ENCODE measurements at regions not wholly inside any gene's neighbourhood (a gene's known extent, or its start where the extent isn't known, plus 50 kb on each side); places are given as distances from the start of the nearest gene placed in this dataset.
"Not testable (repeated sequence)": the region's sequence is repeated elsewhere in the genome, so short reads cannot be mapped to it uniquely, and the experiment has no call there.

DNA sequence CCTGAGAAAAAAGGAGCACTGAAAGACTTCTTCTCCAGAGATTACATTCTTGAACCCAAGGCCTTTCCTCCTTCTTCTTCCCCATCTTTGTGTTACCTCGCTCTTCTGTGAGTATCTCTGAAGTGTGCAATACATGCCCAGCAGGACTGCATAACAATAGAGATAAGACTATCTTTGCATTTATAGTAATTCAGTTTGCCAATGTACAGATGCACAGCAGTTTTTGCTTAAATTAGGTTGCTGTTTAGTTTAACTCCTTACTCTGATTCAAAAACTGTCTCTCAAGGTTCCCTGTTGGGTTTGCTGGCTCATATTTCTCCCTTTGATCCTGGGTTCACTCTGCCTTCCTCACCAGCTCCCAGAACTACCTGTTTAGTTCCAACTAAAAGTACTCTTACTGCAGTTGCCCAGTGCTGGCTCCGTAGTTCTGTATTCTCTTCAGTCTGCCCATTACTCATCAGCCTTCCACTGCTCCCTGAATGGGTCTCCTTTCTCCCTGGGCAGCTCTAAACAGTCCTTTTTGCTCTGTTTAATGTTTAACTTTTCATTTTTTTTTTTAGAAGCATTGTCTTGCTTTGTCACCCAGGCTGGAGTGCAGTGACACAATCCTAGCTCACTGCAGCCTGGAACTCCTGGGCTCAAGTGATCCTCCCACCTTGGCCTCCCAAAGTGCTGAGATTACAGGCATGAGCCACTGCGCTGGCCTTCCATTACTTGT, 180.6 kb upstream of the CAND1 start:
- TF ChIP-seq, protein P1, sequence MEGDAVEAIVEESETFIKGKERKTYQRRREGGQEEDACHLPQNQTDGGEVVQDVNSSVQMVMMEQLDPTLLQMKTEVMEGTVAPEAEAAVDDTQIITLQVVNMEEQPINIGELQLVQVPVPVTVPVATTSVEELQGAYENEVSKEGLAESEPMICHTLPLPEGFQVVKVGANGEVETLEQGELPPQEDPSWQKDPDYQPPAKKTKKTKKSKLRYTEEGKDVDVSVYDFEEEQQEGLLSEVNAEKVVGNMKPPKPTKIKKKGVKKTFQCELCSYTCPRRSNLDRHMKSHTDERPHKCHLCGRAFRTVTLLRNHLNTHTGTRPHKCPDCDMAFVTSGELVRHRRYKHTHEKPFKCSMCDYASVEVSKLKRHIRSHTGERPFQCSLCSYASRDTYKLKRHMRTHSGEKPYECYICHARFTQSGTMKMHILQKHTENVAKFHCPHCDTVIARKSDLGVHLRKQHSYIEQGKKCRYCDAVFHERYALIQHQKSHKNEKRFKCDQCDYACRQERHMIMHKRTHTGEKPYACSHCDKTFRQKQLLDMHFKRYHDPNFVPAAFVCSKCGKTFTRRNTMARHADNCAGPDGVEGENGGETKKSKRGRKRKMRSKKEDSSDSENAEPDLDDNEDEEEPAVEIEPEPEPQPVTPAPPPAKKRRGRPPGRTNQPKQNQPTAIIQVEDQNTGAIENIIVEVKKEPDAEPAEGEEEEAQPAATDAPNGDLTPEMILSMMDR (IDR thresholded peaks at IDR 0.05; ENCODE audit: borderline replicate concordance, extremely low read depth, insufficient read depth): no peak

DNA sequence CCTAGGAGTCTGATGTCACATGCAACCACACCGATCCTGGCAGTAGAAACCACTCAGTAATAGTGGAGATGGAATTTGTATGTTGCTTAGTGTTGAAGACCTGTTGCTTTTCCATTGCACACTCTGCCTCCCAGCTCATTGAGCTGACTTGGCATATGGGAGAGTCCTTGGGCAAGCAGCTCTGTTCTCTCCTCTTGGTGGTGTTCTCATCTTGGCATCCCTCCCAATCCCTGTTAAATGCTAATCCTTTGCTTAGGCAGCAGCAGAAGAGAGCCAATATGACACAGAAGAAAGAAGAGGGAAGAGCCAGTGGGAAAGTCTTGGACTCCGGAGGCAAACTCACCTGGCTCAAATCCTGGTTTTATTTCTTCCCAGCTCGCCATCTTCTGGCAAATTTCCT, 178.0 kb upstream of the CAND1 start:
- H3K27ac ChIP-seq (ENCODE audit: low read depth in 2 of 2, low read length in 2 of 2): no peak overlapping the region
- intact Hi-C loops (cut with DNase I): no loop called here
- FAIRE-seq (peak; percentile 80), DNase-seq (no peak)
- no peaks in the 10 kb centered on the region for H3K27me3 ChIP-seq (ENCODE audit: control insufficient read depth, insufficient read depth, low read length)
- no peaks in the 10 kb centered on the region for H3K36me3 ChIP-seq (ENCODE audit: control insufficient read depth in 2 of 3, insufficient read depth in 3 of 3, low read length in 3 of 3)
- no peak overlapping the region for H3K9ac ChIP-seq (ENCODE audit: low read length in 3 of 3)
- no peaks in the 10 kb centered on the region for H3K9me3 ChIP-seq (ENCODE audit: control insufficient read depth in 2 of 3, insufficient read depth in 1 of 3, low read length in 3 of 3)
- TF ChIP-seq, protein P1 (IDR thresholded peaks at IDR 0.05; ENCODE audit: borderline replicate concordance, extremely low read depth, insufficient read depth): no peak
- H3K4me3 ChIP-seq (ENCODE audit: low read length in 3 of 3): no peak overlapping the region
- H3K4me1 ChIP-seq (ENCODE audit: control insufficient read depth in 2 of 3, insufficient read depth in 2 of 3, low read depth in 1 of 3, low read length in 3 of 3): peaks cover 0 to 5% (median 4%) of the 10 kb centered on the region in 3 donors

More for the DNA sequence above, 180.6 kb upstream of the CAND1 start:
- FAIRE-seq (no peak), DNase-seq (no peak)
- H3K4me3 ChIP-seq (ENCODE audit: low read length in 3 of 3): no peak overlapping the region
- no peaks in the 10 kb centered on the region for H3K27me3 ChIP-seq (ENCODE audit: control insufficient read depth, insufficient read depth, low read length)
- H3K9me3 ChIP-seq (ENCODE audit: control insufficient read depth in 2 of 3, insufficient read depth in 1 of 3, low read length in 3 of 3): no peaks in the 10 kb centered on the region
- intact Hi-C loops (cut with DNase I): no loop called here
- H3K27ac ChIP-seq (ENCODE audit: low read depth in 2 of 2, low read length in 2 of 2): no peak overlapping the region
- peaks cover 2 to 5% (median 4%) of the 10 kb centered on the region in 3 donors for H3K4me1 ChIP-seq (ENCODE audit: control insufficient read depth in 2 of 3, insufficient read depth in 2 of 3, low read depth in 1 of 3, low read length in 3 of 3)
- H3K9ac ChIP-seq (ENCODE audit: low read length in 3 of 3): no peak overlapping the region
- no peaks in the 10 kb centered on the region for H3K36me3 ChIP-seq (ENCODE audit: control insufficient read depth in 2 of 3, insufficient read depth in 3 of 3, low read length in 3 of 3)

DNA sequence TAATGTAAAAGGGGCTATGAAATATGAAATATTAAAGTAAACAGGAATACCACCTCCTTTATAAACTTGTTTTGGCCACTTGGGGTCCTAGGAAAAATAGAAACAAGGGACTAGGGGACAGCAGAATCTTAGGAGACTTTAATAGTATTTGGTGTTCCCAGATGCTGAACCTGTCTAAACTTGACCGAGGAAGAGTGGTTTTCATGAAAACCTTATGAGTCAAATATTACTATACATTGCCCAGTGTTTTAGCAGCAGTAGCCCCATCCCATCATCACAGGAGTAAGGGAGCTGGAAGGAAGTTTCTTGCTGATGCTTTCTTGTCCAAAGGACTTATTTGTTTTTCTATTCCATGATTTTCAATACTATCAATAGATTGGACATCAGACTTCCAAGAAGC, 177.5 kb upstream of the CAND1 start:
- Histone ChIP-seq H3K4me1 (ENCODE audit: control insufficient read depth in 2 of 3, insufficient read depth in 2 of 3, low read depth in 1 of 3, low read length in 3 of 3) (peaks cover 0 to 5% (median 4%) of the 10 kb centered on the region in 3 donors), H3K9ac (ENCODE audit: low read length in 3 of 3) (no peak overlapping the region), H3K36me3 (ENCODE audit: control insufficient read depth in 2 of 3, insufficient read depth in 3 of 3, low read length in 3 of 3) (no peaks in the 10 kb centered on the region), H3K4me3 (ENCODE audit: low read length in 3 of 3) (no peak overlapping the region), H3K27ac (ENCODE audit: low read depth in 2 of 2, low read length in 2 of 2) (no peak overlapping the region), H3K9me3 (ENCODE audit: control insufficient read depth in 2 of 3, insufficient read depth in 1 of 3, low read length in 3 of 3) (no peaks in the 10 kb centered on the region), H3K27me3 (ENCODE audit: control insufficient read depth, insufficient read depth, low read length) (no peaks in the 10 kb centered on the region)
- DNase-seq: no peak
- no peak for FAIRE-seq
- intact Hi-C loops (cut with DNase I): no loop called here
- TF ChIP-seq, protein P1 (IDR thresholded peaks at IDR 0.05; ENCODE audit: borderline replicate concordance, extremely low read depth, insufficient read depth): no peak

DNA sequence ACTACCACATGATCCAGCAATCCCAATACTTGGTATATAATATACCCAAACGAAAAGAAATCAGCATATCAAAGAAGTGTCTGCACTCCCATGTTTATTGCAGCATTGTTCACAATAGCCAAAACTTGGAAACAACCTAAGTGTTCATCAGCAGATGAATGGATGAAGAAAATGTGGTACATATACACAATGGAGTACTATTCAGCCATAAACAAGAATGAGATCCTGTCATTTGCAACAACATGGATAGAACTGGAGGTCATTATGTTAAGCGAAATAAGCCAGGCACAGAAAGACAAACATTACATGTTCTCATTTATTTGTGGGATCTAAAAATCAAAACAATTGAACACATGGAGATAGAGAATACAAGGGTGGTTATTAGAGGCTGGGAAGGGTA, 176.2 kb upstream of the CAND1 start:
- DNase-seq; H3K4me1 ChIP-seq (ENCODE audit: control insufficient read depth in 2 of 3, insufficient read depth in 2 of 3, low read depth in 1 of 3, low read length in 3 of 3); H3K27me3 ChIP-seq (ENCODE audit: control insufficient read depth, insufficient read depth, low read length); H3K4me3 ChIP-seq (ENCODE audit: low read length in 3 of 3); FAIRE-seq; H3K9me3 ChIP-seq (ENCODE audit: control insufficient read depth in 2 of 3, insufficient read depth in 1 of 3, low read length in 3 of 3); intact Hi-C loops (cut with DNase I); H3K27ac ChIP-seq (ENCODE audit: low read depth in 2 of 2, low read length in 2 of 2); H3K36me3 ChIP-seq (ENCODE audit: control insufficient read depth in 2 of 3, insufficient read depth in 3 of 3, low read length in 3 of 3); H3K9ac ChIP-seq (ENCODE audit: low read length in 3 of 3): not testable (repeated sequence)

Data from kidney (tissue), 13 donors.